Activated CD4-positive, alpha-beta T cell treated with anti-CD3 and anti-CD28 coated beads for 36 hours (primary cell): ENCODE measurements at regions not wholly inside any gene's neighbourhood (a gene's known extent, or its start where the extent isn't known, plus 50 kb on each side); places are given as distances from the start of the nearest gene placed in this dataset.
"Not testable (repeated sequence)": the region's sequence is repeated elsewhere in the genome, so short reads cannot be mapped to it uniquely, and the experiment has no call there.

Experiments
- ATAC-seq: fragments of 200-7000 bp; cut with Tn5 transposase; one replicate; pipeline ENCODE4 v1.10.0; 2021; ENCODE audit warnings: mild to moderate bottlenecking, moderate library complexity
- CTCF ChIA-PET: fragments of 350-600 bp; sonication (Branson Sonifier 250); formaldehyde crosslinking; loops from one replicate; lab custom pipeline; 2021; ENCODE audit warnings: antibody characterized with exemption; lab: Charles Lee
- POLR2A ChIA-PET: fragments of 350-600 bp; sonication (Branson Sonifier 250); formaldehyde crosslinking; loops from one replicate; lab custom pipeline; 2021; ENCODE audit warnings: antibody characterized with exemption, inconsistent platforms; lab: Charles Lee
- DNase-seq: peaks from one replicate; pipeline ENCODE4 v3.0.0-alpha.2; 2020
- H3K27ac Mint-ChIP-seq: one replicate; pipeline ENCODE4 v1.8.0; 2021; ENCODE audit warnings: mixed read lengths
- H3K27me3 Mint-ChIP-seq: one replicate; pipeline ENCODE4 v1.8.0; 2021; ENCODE audit warnings: mixed read lengths
- H3K36me3 Mint-ChIP-seq: one replicate; pipeline ENCODE4 v1.8.0; 2021; ENCODE audit warnings: low read depth, mixed read lengths
- H3K4me1 Mint-ChIP-seq: one replicate; pipeline ENCODE4 v1.8.0; 2021; ENCODE audit warnings: mixed read lengths
- H3K4me3 Mint-ChIP-seq: one replicate; pipeline ENCODE4 v1.8.0; 2021; ENCODE audit warnings: mild to moderate bottlenecking, moderate library complexity, mixed read lengths
- H3K9me3 Mint-ChIP-seq: one replicate; pipeline ENCODE4 v1.8.0; 2021; ENCODE audit warnings: low read depth, mixed read lengths
- intact Hi-C, 2 experiments: fragments of 100-400 bp; cut with DNase I in 1 of 2; cut with micrococcal nuclease in 1 of 2; formaldehyde crosslinking; loops; one replicate each; pipeline versions ENCODE4 v1.14.2 to v1.15.1; 2022 to 2024; cut with DNase I, micrococcal nuclease

GRCh38 chr6:86738078-86738477 is 199.2 kb upstream of the HTR1E start:
- no peak for ATAC-seq
- Mint-ChIP-seq H3K9me3 (peaks cover 7% of the 10 kb centered on the region), H3K4me1 (no peaks in the 10 kb centered on the region), H3K27ac (no peak overlapping the region), H3K4me3 (no peak overlapping the region), H3K36me3 (no peaks in the 10 kb centered on the region), H3K27me3 (no peaks in the 10 kb centered on the region)
- ChIA-PET POLR2A (no interaction called here), CTCF (no interaction called here)
- intact Hi-C loops: no loop called here
- no peak for DNase-seq

- H3K27me3 Mint-ChIP-seq, POLR2A ChIA-PET, intact Hi-C loops, H3K27ac Mint-ChIP-seq, CTCF ChIA-PET, H3K36me3 Mint-ChIP-seq, H3K4me1 Mint-ChIP-seq, ATAC-seq, H3K9me3 Mint-ChIP-seq, DNase-seq, H3K4me3 Mint-ChIP-seq: not testable (repeated sequence)
These were observed 205.7 kb upstream of the HTR1E start for GRCh38 chr6:86731631-86732030.

GRCh38 chr6:86730772-86731171 is 206.6 kb upstream of the HTR1E start:
- POLR2A ChIA-PET, CTCF ChIA-PET, H3K9me3 Mint-ChIP-seq, H3K27ac Mint-ChIP-seq, ATAC-seq, intact Hi-C loops, H3K4me1 Mint-ChIP-seq, DNase-seq, H3K27me3 Mint-ChIP-seq, H3K36me3 Mint-ChIP-seq, H3K4me3 Mint-ChIP-seq: not testable (repeated sequence)

- no peaks in the 10 kb centered on the region for H3K36me3 Mint-ChIP-seq
- ATAC-seq (no peak), DNase-seq (no peak)
- H3K9me3 Mint-ChIP-seq: peaks cover 8% of the 10 kb centered on the region
- no peak overlapping the region for H3K27ac Mint-ChIP-seq
- POLR2A ChIA-PET: no interaction called here
- intact Hi-C loops: no loop called here
- H3K4me3 Mint-ChIP-seq: no peak overlapping the region
- H3K4me1 Mint-ChIP-seq: no peaks in the 10 kb centered on the region
- CTCF ChIA-PET: no interaction called here
- H3K27me3 Mint-ChIP-seq: no peaks in the 10 kb centered on the region
These were observed 207.1 kb upstream of the HTR1E start for GRCh38 chr6:86730216-86730615.

GRCh38 chr6:86728976-86729375 is 208.4 kb upstream of the HTR1E start:
- ATAC-seq (no peak), DNase-seq (no peak)
- intact Hi-C loops: no loop called here
- Mint-ChIP-seq H3K4me3 (no peak overlapping the region), H3K9me3 (peaks cover 8% of the 10 kb centered on the region), H3K27me3 (no peaks in the 10 kb centered on the region), H3K4me1 (no peaks in the 10 kb centered on the region), H3K36me3 (no peaks in the 10 kb centered on the region), H3K27ac (no peak overlapping the region)
- ChIA-PET CTCF (no interaction called here), POLR2A (no interaction called here)

GRCh38 chr6:86724695-86725094 is 212.6 kb upstream of the HTR1E start:
- H3K9me3 Mint-ChIP-seq: peaks cover 2% of the 10 kb centered on the region
- DNase-seq (no peak), ATAC-seq (no peak)
- H3K4me1 Mint-ChIP-seq: no peaks in the 10 kb centered on the region
- no peaks in the 10 kb centered on the region for H3K36me3 Mint-ChIP-seq
- H3K27me3 Mint-ChIP-seq: no peaks in the 10 kb centered on the region
- intact Hi-C loops: no loop called here
- H3K27ac Mint-ChIP-seq: no peak overlapping the region
- ChIA-PET POLR2A (no interaction called here), CTCF (interaction anchor here (0.9 kb wide), 1 partner anchor 76 kb away, joined by 4 read pairs; no protein-coding TSS in a partner anchor)
- no peak overlapping the region for H3K4me3 Mint-ChIP-seq

GRCh38 chr6:86723729-86724128 is 213.6 kb upstream of the HTR1E start:
- H3K27ac Mint-ChIP-seq: no peak overlapping the region
- no peaks in the 10 kb centered on the region for H3K4me1 Mint-ChIP-seq
- ATAC-seq (no peak), DNase-seq (no peak)
- no peak overlapping the region for H3K4me3 Mint-ChIP-seq
- no peaks in the 10 kb centered on the region for H3K27me3 Mint-ChIP-seq
- peaks cover 2% of the 10 kb centered on the region for H3K9me3 Mint-ChIP-seq
- ChIA-PET CTCF (interaction anchor here (0.9 kb wide), 1 partner anchor 75 kb away, joined by 4 read pairs; no protein-coding TSS in a partner anchor), POLR2A (no interaction called here)
- intact Hi-C loops: no loop called here
- H3K36me3 Mint-ChIP-seq: no peaks in the 10 kb centered on the region

- DNase-seq (no peak), ATAC-seq (no peak)
- H3K27ac Mint-ChIP-seq: no peak overlapping the region
- intact Hi-C loops: no loop called here
- peaks cover 2% of the 10 kb centered on the region for H3K9me3 Mint-ChIP-seq
- no peaks in the 10 kb centered on the region for H3K4me1 Mint-ChIP-seq
- ChIA-PET CTCF (no interaction called here), POLR2A (no interaction called here)
- H3K4me3 Mint-ChIP-seq: no peak overlapping the region
- no peaks in the 10 kb centered on the region for H3K27me3 Mint-ChIP-seq
- no peaks in the 10 kb centered on the region for H3K36me3 Mint-ChIP-seq
These were observed 214.2 kb upstream of the HTR1E start for GRCh38 chr6:86723151-86723550.

- DNase-seq (no peak), ATAC-seq (no peak)
- Mint-ChIP-seq H3K9me3 (peaks cover 2% of the 10 kb centered on the region), H3K27me3 (no peaks in the 10 kb centered on the region), H3K27ac (no peak overlapping the region), H3K36me3 (no peaks in the 10 kb centered on the region), H3K4me1 (no peaks in the 10 kb centered on the region), H3K4me3 (no peak overlapping the region)
- ChIA-PET CTCF (no interaction called here), POLR2A (no interaction called here)
- intact Hi-C loops: no loop called here
These were observed 215.2 kb upstream of the HTR1E start for GRCh38 chr6:86722131-86722530.

GRCh38 chr6:86715676-86716075 is 221.7 kb upstream of the HTR1E start:
- H3K9me3 Mint-ChIP-seq: no peaks in the 10 kb centered on the region
- ChIA-PET CTCF (no interaction called here), POLR2A (no interaction called here)
- H3K4me3 Mint-ChIP-seq: no peak overlapping the region
- intact Hi-C loops: no loop called here
- no peak overlapping the region for H3K27ac Mint-ChIP-seq
- no peaks in the 10 kb centered on the region for H3K4me1 Mint-ChIP-seq
- DNase-seq (no peak), ATAC-seq (no peak)
- no peaks in the 10 kb centered on the region for H3K27me3 Mint-ChIP-seq
- H3K36me3 Mint-ChIP-seq: no peaks in the 10 kb centered on the region

GRCh38 chr6:86712039-86712438 is 225.3 kb upstream of the HTR1E start:
- POLR2A ChIA-PET: no interaction called here
- Mint-ChIP-seq H3K27ac (no peak overlapping the region), H3K36me3 (no peaks in the 10 kb centered on the region), H3K4me1 (no peaks in the 10 kb centered on the region), H3K9me3 (no peaks in the 10 kb centered on the region), H3K27me3 (no peaks in the 10 kb centered on the region), H3K4me3 (no peak overlapping the region)
- ATAC-seq: no peak
- DNase-seq: no peak
- CTCF ChIA-PET: no interaction called here
- intact Hi-C loops: no loop called here

- intact Hi-C loops: no loop called here
- H3K9me3 Mint-ChIP-seq: peaks cover 6% of the 10 kb centered on the region
- DNase-seq (no peak), ATAC-seq (no peak)
- ChIA-PET CTCF (no interaction called here), POLR2A (no interaction called here)
- H3K27me3 Mint-ChIP-seq: no peaks in the 10 kb centered on the region
- H3K36me3 Mint-ChIP-seq: no peaks in the 10 kb centered on the region
- no peaks in the 10 kb centered on the region for H3K4me1 Mint-ChIP-seq
- H3K4me3 Mint-ChIP-seq: no peak overlapping the region
- H3K27ac Mint-ChIP-seq: no peak overlapping the region
These were observed 229.7 kb upstream of the HTR1E start for GRCh38 chr6:86707545-86708120.

- H3K27ac Mint-ChIP-seq: no peak overlapping the region
- no peaks in the 10 kb centered on the region for H3K4me1 Mint-ChIP-seq
- no peaks in the 10 kb centered on the region for H3K27me3 Mint-ChIP-seq
- H3K9me3 Mint-ChIP-seq: peaks cover 10% of the 10 kb centered on the region
- DNase-seq (peak; percentile 17), ATAC-seq (no peak)
- H3K36me3 Mint-ChIP-seq: no peaks in the 10 kb centered on the region
- no peak overlapping the region for H3K4me3 Mint-ChIP-seq
- ChIA-PET CTCF (no interaction called here), POLR2A (no interaction called here)
- intact Hi-C loops: no loop called here
These were observed 230.9 kb upstream of the HTR1E start for GRCh38 chr6:86706449-86706848.
